Karpas-422 (cell line): ENCODE measurements at regions not wholly inside any gene's neighbourhood (a gene's known extent, or its start where the extent isn't known, plus 50 kb on each side); places are given as distances from the start of the nearest gene placed in this dataset.

Experiments
- DNase-seq: peaks from one replicate; pipeline ENCODE4 v3.0.0-alpha.2; 2015
- H2AFZ ChIP-seq: fragments of 200-600 bp; sonication (generic); 2 replicates; pipeline ENCODE4 v1.6.1; 2014; ENCODE audit warnings: antibody characterized with exemption, low read length, mixed read lengths
- H3K27ac ChIP-seq: fragments of 200-600 bp; sonication (generic); 2 replicates; pipeline ENCODE4 v1.5.1; 2014; ENCODE audit warnings: mild to moderate bottlenecking, low read length, moderate library complexity
- H3K27me3 ChIP-seq: fragments of 200-600 bp; sonication (generic); 2 replicates; pipeline ENCODE4 v1.6.1; 2014; ENCODE audit warnings: low read length, mixed read lengths
- H3K36me3 ChIP-seq: fragments of 200-600 bp; sonication (generic); 2 replicates; pipeline ENCODE4 v1.6.1; 2014; ENCODE audit warnings: low read length, mixed read lengths; ENCODE audit not compliant: insufficient read depth
- H3K4me1 ChIP-seq: fragments of 200-600 bp; sonication (generic); 2 replicates; pipeline ENCODE4 v1.6.1; 2014; ENCODE audit warnings: mild to moderate bottlenecking, low read length, mixed read lengths
- H3K4me2 ChIP-seq: fragments of 200-600 bp; sonication (generic); 2 replicates; pipeline ENCODE4 v1.6.1; 2014; ENCODE audit warnings: low read length, low read depth, mild to moderate bottlenecking; ENCODE audit not compliant: poor library complexity, severe bottlenecking
- H3K4me3 ChIP-seq: fragments of 200-600 bp; sonication (generic); 2 replicates; pipeline ENCODE4 v1.5.1; 2014; ENCODE audit warnings: mild to moderate bottlenecking, antibody characterized with exemption, low read length, mixed read lengths
- H3K79me2 ChIP-seq: fragments of 200-600 bp; sonication (generic); 2 replicates; pipeline ENCODE4 v1.6.1; 2014; ENCODE audit warnings: mild to moderate bottlenecking, low read length, mixed read lengths
- H3K9ac ChIP-seq: fragments of 200-600 bp; sonication (generic); 2 replicates; pipeline ENCODE4 v1.6.0; 2014; ENCODE audit warnings: low read length
- H3K9me2 ChIP-seq: fragments of 200-600 bp; sonication (generic), shearing (Covaris generic); replicated peaks from 2 replicates; pipeline ENCODE4 v1.6.0; 2014; ENCODE audit warnings: mild to moderate bottlenecking, low read length, moderate library complexity; ENCODE audit not compliant: insufficient read depth
- H3K9me3 ChIP-seq: fragments of 300-700, 200-600 bp; sonication (generic); 2 replicates; pipeline ENCODE4 v1.6.1; 2014; ENCODE audit warnings: low read length, mixed read lengths
- H4K20me1 ChIP-seq: fragments of 200-600 bp; sonication (generic); 2 replicates; pipeline ENCODE4 v1.6.1; 2014; ENCODE audit warnings: mild to moderate bottlenecking, antibody characterized with exemption, low read length, low read depth; ENCODE audit not compliant: insufficient read depth

GRCh38 chr12:23428758-23429157, 520.7 kb downstream of the SOX5 start:
- Histone ChIP-seq H3K4me2 (no peak overlapping the region), H3K27me3 (no peaks in the 10 kb centered on the region), H3K9me3 (0 out of 2 replicates have a peak, but pooled peaks cover 2% of the 10 kb centered on the region), H2AFZ (no peak overlapping the region), H3K4me3 (no peak overlapping the region), H3K4me1 (no peaks in the 10 kb centered on the region), H3K36me3 (no peaks in the 10 kb centered on the region), H3K27ac (no peak overlapping the region), H3K79me2 (no peaks in the 10 kb centered on the region), H4K20me1 (no peaks in the 10 kb centered on the region), H3K9me2 (no peaks in the 10 kb centered on the region), H3K9ac (no peak overlapping the region)
- no peak for DNase-seq

- DNase-seq = no peak
- Histone ChIP-seq H3K27ac (no peak overlapping the region), H3K27me3 (no peaks in the 10 kb centered on the region), H3K9me2 (no peaks in the 10 kb centered on the region), H3K79me2 (no peaks in the 10 kb centered on the region), H3K9ac (no peak overlapping the region), H3K4me1 (no peaks in the 10 kb centered on the region), H3K9me3 (0 out of 2 replicates have a peak, but pooled peaks cover 2% of the 10 kb centered on the region), H3K36me3 (no peaks in the 10 kb centered on the region), H2AFZ (no peak overlapping the region), H4K20me1 (no peaks in the 10 kb centered on the region), H3K4me3 (no peak overlapping the region), H3K4me2 (no peak overlapping the region)
Observed at GRCh38 chr12:23431006-23431405, 518.5 kb downstream of the SOX5 start.

- no peaks in the 10 kb centered on the region for H3K36me3 ChIP-seq
Observed at GRCh38 chr12:23433121-23433520, 516.3 kb downstream of the SOX5 start.

GRCh38 chr12:23434154-23434553, 515.3 kb downstream of the SOX5 start:
- no peak overlapping the region for H2AFZ ChIP-seq
- DNase-seq = no peak
- H3K4me1 ChIP-seq = no peaks in the 10 kb centered on the region

More at GRCh38 chr12:23433121-23433520, 516.3 kb downstream of the SOX5 start:
- no peak overlapping the region for H3K27ac ChIP-seq
- no peaks in the 10 kb centered on the region for H3K9me2 ChIP-seq
- no peak overlapping the region for H3K4me3 ChIP-seq
- no peak for DNase-seq
- peaks cover 10% of the 10 kb centered on the region; the same call in 1 of the 2 replicates for H3K9me3 ChIP-seq
- no peaks in the 10 kb centered on the region for H3K79me2 ChIP-seq
- no peaks in the 10 kb centered on the region for H3K27me3 ChIP-seq
- no peak overlapping the region for H3K9ac ChIP-seq
- no peak overlapping the region for H3K4me2 ChIP-seq
- H2AFZ ChIP-seq = no peak overlapping the region
- H4K20me1 ChIP-seq = no peaks in the 10 kb centered on the region
- no peaks in the 10 kb centered on the region for H3K4me1 ChIP-seq

GRCh38 chr12:23446746-23447145, 502.7 kb downstream of the SOX5 start:
- 0 out of 2 replicates have a peak, but pooled peaks cover 3% of the 10 kb centered on the region for H3K9me2 ChIP-seq
- H3K9ac ChIP-seq = no peak overlapping the region
- no peaks in the 10 kb centered on the region for H3K27me3 ChIP-seq
- no peaks in the 10 kb centered on the region for H3K79me2 ChIP-seq
- H2AFZ ChIP-seq = no peak overlapping the region
- H3K4me2 ChIP-seq = no peak overlapping the region
- peaks cover 3% of the 10 kb centered on the region; the same call in 1 of the 2 replicates for H3K9me3 ChIP-seq
- no peaks in the 10 kb centered on the region for H4K20me1 ChIP-seq
- H3K27ac ChIP-seq = no peak overlapping the region
- DNase-seq = no peak
- no peak overlapping the region for H3K4me3 ChIP-seq
- H3K36me3 ChIP-seq = no peaks in the 10 kb centered on the region
- H3K4me1 ChIP-seq = no peaks in the 10 kb centered on the region

More at GRCh38 chr12:23434154-23434553, 515.3 kb downstream of the SOX5 start:
- H3K4me2 ChIP-seq = no peak overlapping the region
- H3K4me3 ChIP-seq = no peak overlapping the region
- no peaks in the 10 kb centered on the region for H3K9me2 ChIP-seq
- H3K9me3 ChIP-seq = peaks cover 8% of the 10 kb centered on the region; the same call in 1 of the 2 replicates
- no peak overlapping the region for H3K9ac ChIP-seq
- no peaks in the 10 kb centered on the region for H3K79me2 ChIP-seq
- H3K27me3 ChIP-seq = no peaks in the 10 kb centered on the region
- no peak overlapping the region for H3K27ac ChIP-seq
- H4K20me1 ChIP-seq = no peaks in the 10 kb centered on the region
- H3K36me3 ChIP-seq = no peaks in the 10 kb centered on the region

- no peak for DNase-seq
- Histone ChIP-seq H3K79me2 (no peaks in the 10 kb centered on the region), H3K4me2 (no peak overlapping the region), H2AFZ (no peak overlapping the region), H3K9ac (no peak overlapping the region), H3K9me3 (0 out of 2 replicates have a peak, but pooled peaks cover 3% of the 10 kb centered on the region), H3K27me3 (no peaks in the 10 kb centered on the region), H4K20me1 (no peaks in the 10 kb centered on the region), H3K36me3 (no peaks in the 10 kb centered on the region), H3K27ac (no peak overlapping the region), H3K9me2 (0 out of 2 replicates have a peak, but pooled peaks cover 3% of the 10 kb centered on the region), H3K4me1 (no peaks in the 10 kb centered on the region), H3K4me3 (no peak overlapping the region)
Observed at GRCh38 chr12:23450810-23451209, 498.7 kb downstream of the SOX5 start.

- H3K9ac ChIP-seq = no peak overlapping the region
- no peaks in the 10 kb centered on the region for H3K9me2 ChIP-seq
- no peak overlapping the region for H2AFZ ChIP-seq
- no peaks in the 10 kb centered on the region for H4K20me1 ChIP-seq
- no peak overlapping the region for H3K4me2 ChIP-seq
- H3K27me3 ChIP-seq = no peaks in the 10 kb centered on the region
- H3K9me3 ChIP-seq = 0 out of 2 replicates have a peak, but pooled peaks cover 2% of the 10 kb centered on the region
- no peaks in the 10 kb centered on the region for H3K4me1 ChIP-seq
- no peak for DNase-seq
- H3K79me2 ChIP-seq = no peaks in the 10 kb centered on the region
- no peak overlapping the region for H3K27ac ChIP-seq
- H3K4me3 ChIP-seq = no peak overlapping the region
- no peaks in the 10 kb centered on the region for H3K36me3 ChIP-seq
Observed at GRCh38 chr12:23455283-23455682, 494.2 kb downstream of the SOX5 start.

- Histone ChIP-seq H3K9me2 (no peaks in the 10 kb centered on the region), H3K4me2 (no peak overlapping the region), H3K36me3 (no peaks in the 10 kb centered on the region), H4K20me1 (no peaks in the 10 kb centered on the region), H2AFZ (no peak overlapping the region), H3K27ac (no peak overlapping the region), H3K9ac (no peak overlapping the region), H3K4me3 (no peak overlapping the region), H3K27me3 (no peaks in the 10 kb centered on the region), H3K9me3 (peaks cover 5% of the 10 kb centered on the region; the same call in 1 of the 2 replicates), H3K79me2 (no peaks in the 10 kb centered on the region), H3K4me1 (no peaks in the 10 kb centered on the region)
- DNase-seq = no peak
Observed at GRCh38 chr12:23458640-23459039, 490.8 kb downstream of the SOX5 start.
